Endothelial cell of hepatic sinusoid (primary cell): ENCODE measurements at regions not wholly inside any gene's neighbourhood (a gene's known extent, or its start where the extent isn't known, plus 50 kb on each side); places are given as distances from the start of the nearest gene placed in this dataset.

Experiments used
- in situ Hi-C: cut with HindIII; loops from 2 replicates; pipeline ENCODE4 v1.10.0; 2017; ENCODE audit warnings: low sequenced_read_pairs

DNA sequence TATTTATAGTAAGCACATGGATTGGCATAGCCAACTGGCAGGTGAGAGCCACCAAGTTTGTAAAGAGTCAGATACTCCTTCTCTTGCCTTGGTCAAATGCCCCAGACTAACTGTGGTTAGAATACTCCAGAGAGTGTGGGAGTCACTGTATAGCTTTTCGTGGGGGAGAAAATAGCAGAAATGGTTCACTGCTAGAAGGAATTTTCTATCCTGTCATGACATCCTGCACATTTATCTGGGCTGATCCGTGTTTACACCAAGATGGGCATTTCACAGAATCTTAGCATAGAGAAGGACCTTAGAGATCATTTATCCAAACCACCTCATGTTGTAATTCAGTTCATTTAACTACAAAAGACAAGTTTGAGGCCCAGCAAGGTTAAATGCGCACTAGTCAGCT lies 460.8 kb downstream of the ENC1 start:
- in situ Hi-C loops = no loop called here

DNA sequence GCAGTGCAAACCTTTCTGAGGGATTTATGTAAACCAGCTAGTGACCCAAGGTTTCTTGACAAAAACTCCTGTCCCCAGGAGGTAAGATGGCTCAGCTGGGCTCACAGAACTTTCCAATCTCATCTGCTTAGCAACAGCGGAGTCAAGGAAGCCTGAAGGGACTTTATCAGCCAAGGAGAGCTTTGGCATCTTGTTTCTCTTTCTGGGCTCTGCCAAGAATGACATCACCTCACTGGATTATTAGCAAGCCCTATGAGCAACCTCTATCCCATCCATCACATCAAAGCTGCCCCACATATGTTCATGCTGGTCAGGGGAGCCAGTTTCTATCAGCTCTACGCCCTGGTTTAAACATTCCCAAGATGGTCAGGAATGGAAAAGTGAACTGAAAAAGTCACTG lies 461.3 kb downstream of the ENC1 start:
- in situ Hi-C loops = no loop called here

DNA sequence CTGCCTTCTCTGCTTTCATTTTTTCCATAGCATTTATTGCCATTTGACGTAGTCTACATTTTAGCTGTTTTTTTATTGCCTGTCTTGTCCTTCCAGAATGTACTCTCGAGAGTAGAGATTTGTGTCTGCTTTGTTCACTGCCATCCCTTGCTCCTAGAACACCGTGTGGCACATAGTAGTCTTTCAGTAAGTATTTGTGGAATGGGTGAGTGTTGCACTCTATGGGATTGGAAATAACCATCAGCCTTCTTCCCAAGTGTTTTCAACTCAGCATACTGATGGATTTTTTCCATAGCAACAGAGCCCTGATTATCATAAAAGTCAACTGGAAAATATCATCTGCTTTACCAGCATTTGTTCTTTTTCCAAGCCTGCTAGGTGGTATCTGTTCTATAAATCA lies 462.6 kb downstream of the ENC1 start:
- in situ Hi-C loops = no loop called here

DNA sequence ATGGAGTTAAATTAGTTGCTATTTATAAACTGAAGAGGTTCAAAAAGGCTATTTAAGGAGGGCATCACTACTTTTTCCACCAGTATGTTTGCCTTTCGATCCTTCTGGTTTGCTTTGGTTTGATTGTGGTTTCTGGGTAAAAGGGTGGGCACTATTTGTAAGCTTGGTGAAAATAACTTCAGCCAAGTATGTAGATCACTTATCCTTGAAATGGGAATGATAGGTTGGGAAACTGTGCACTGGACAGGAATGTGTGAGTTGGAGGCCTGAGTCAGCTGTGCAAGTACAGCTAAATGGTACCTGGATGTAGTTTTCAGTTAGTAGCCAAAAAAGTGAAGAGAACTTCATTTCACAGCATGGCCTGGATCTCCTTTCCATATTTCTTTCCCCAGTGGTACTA lies 466.2 kb downstream of the ENC1 start:
- in situ Hi-C loops = loop anchor here (5.0 kb wide), 1 partner anchor 42 kb away; no protein-coding TSS in a partner anchor

DNA sequence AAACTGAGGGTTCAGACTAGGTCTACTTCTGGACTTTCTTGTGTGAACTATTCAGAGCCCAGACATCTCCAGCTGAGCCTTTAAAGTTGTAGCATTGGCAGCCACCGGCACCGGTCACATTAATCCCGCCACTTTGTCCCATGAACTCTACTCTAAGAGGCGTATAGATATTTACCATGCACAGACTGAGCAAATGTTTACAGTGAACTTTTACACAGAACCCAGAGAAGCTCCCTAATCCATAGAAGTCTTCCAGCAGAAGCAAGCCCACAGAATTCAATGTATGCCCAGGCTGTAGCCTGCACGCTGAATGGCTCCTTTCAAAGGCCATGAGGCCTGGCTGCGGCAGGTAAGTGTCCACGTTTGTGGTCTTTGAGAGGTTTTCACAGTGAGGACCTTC lies 466.9 kb downstream of the ENC1 start:
- in situ Hi-C loops = loop anchor here (5.0 kb wide), 1 partner anchor 41 kb away; no protein-coding TSS in a partner anchor

DNA sequence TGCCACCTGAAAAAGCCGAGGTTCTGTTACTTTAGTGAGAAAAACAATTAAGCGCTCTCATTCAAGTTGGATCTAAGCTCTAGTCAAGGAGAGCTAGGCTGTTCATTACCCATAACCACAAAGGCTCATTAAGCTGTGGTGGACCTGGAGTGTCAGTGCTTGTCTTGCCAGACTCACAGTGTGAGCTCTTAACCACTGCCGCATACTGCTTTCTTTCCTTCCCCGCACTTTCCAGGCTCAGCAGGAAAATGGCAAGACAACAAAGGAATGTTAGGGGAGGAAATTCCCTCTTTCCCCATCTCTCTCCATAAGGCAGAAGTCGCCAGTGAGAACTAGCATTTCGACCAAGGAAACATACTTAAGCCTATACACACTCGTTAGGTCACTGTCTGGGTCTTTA lies 467.3 kb downstream of the ENC1 start:
- in situ Hi-C loops = loop anchor here (5.0 kb wide), 1 partner anchor 41 kb away; no protein-coding TSS in a partner anchor

DNA sequence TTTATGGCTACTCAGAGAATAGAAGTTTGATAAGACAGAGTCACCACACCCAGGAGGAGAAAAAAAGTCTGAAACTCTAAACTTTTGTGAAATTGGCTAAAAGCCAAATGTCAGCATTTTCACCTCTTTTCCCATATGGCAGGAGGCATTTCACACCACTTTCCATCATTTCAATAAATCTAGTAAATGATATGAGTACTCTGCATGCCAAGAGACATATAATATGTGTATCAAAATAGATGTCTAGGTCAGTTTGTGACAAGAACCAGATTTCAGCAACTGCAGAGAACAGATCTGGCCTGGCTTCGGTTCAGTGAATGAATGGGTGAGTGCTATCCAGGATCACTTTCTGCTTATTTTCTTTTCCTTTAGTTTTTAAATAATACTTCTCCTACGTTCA lies 470.8 kb downstream of the ENC1 start:
- in situ Hi-C loops = loop anchor here (5.0 kb wide), 1 partner anchor 37 kb away; no protein-coding TSS in a partner anchor

DNA sequence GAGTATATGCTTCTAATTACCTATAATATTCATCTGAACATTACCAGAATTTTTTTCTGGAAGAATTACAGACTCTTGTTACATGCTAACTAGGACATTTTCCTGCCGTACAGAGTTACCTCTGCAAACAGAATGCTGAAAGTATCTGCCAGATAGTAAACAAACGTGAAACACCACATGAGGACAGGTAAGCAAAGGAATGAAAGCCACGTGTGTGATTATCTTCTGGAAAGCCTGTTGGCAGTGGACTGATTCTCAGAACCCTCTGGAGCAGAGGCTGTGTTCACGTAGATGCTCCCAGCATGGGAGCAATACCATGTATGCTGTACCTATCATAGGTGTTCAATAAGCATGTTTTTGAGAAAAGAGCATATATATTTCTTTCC lies 472.6 kb downstream of the ENC1 start:
- in situ Hi-C loops = no loop called here

DNA sequence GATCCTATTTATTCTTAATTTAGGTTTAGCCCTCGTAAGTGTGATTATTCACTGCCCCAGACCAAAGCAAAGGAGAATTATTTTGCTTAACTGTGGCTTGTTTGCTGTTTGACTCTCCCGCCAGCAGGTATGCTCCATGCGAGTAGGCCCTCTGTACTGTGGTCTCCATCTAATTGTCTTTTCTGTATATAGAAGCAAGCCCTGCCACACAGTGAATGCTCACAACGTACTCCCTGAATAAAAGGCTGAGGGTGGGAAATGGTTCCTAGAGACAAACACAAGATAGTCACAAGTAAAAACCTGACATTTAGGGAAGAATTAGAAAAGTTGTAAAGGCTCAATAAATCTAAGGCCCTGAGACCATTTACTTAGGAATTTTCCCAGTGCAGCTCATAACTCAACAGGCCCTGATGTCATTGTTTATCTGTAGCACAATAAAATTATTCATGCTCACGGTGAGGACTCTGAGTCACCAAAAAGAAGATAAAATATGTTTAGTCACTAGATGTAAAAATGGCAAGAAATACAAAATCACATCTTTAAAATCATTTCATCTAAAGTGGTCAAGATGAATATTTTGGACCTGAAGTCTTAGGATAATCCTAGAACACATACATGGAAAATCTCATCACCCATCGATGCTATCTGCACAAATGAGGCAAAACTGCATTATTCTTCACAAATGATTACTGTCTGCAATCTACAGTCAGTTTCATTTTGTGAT lies 473.2 kb downstream of the ENC1 start:
- in situ Hi-C loops = no loop called here

DNA sequence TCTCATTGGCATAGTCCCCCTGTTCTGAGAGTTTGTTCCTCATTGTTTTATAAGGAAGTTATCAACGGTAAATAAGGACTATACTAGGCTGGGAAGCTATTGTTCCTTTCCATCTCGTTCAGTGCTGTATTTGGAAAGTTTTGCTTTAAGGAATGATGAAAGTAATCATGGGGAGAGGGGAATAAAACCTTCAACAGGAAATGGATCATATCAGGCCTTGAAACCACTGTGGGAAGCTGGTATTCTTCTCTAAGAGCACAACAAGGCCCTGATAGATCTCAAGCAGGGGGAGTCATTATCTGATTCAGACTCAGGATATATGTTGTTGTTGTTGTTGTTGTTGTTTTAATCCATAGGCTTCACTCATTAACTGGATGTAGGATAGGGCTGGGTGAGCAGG lies 474.5 kb downstream of the ENC1 start:
- in situ Hi-C loops = no loop called here

DNA sequence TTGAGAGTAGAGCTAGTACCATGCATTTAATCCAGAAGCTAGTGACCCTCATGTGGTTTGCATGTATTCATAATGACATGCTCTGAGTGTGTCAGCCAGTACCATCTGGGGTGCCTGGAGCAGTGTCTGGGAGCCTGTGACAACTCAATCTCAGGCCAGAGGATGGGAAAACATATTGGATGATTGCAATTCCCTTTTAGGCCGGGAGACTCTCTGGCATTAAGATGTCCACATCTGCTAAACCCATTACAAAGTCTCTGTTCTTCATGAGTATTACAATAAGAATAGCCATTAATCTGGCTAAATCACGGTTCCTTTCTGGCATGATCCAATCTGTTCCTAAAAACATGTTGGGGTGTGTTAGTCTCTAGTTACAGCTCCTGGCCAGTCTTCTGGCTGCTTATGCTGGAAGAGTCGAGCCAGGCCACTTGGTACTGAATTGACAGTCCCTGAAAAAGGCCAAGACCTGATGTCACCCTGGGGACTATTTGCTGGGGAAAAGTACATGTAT lies 475.7 kb downstream of the ENC1 start:
- in situ Hi-C loops = no loop called here

DNA sequence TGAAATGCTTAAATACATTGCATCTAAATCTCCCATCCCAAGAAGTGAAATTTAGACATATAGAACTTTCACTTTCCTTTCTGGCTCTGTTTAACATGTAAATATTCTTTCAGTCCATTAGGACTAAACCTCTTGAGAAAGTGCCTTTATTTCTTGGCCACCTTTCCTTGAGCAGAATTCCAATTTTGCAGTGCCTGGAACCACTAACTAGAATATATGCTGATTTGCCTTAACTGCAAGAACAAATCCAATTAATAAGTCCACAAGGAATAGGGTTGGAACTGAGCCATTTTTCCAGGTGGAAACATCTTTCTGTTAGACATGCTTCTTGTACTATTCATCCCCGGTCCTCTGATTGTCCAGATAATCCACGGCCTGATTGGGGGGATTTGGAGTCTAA lies 478.0 kb downstream of the ENC1 start:
- in situ Hi-C loops = no loop called here

DNA sequence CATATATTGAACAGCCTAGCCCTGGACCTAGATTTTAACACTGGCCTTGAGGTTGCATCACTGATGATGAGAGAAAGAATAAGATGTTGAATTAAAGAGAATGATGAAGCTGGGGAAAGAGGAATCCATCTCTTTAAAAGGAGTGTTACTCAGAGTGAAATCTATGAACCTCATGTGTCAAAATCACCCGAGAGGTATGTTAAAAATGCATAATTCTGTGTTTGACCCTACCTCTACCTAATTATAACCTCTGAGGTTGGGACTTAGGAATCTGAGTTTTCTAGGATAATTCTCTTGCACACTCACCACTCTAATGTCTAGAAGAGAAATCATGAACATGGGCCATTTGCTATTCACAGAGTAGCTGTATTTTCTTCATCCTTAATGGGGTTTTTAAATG lies 479.4 kb downstream of the ENC1 start:
- in situ Hi-C loops = no loop called here

DNA sequence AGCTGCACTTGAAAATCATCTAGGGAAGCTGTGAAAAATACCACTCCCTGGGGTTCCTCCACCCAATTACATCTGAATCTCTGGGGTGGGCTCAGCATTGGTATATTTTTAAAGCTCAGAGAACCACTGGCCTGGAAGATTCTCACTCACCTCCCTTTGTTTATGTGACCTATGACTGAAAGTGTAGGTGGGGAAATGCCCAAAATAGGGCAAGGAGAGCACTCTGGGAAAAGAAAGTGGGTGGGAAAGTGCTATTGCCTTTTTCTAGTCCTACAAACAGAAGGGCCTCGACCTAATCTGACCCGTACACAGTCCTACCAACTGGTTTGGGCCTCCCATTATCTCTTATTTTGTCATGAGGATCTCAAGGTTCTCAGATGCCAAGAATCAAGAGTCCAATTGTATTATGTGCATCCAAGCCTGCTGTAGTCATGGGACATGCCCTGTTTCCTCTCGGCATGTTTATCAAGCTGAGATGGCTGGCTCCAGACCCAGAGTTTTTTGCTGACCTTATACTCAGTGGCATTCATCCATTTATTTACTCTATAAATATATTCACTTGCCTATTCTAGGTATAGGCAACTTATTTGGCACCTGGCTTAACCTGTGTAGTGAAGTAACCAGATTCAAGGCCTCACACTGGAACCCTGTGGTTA lies 483.7 kb downstream of the ENC1 start:
- in situ Hi-C loops = no loop called here

DNA sequence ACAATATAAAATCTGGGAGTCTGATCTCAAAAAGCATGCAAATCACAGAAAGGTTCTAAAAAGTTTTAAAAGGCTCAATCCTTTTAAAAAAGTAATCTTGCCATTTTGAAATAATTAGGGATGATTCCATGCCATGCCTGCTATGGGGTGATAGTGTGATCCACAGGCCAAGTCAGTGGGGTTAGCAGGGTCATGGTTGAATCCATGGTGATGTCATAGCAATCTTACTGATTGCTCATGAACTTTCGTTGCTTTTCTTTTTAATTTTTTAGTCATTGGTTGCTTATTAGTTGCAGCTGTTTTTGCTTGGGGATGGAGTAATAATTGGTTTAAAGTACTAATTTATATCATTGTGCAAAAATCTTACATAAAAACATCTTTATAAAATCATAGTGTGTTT lies 485.0 kb downstream of the ENC1 start:
- in situ Hi-C loops = no loop called here

DNA sequence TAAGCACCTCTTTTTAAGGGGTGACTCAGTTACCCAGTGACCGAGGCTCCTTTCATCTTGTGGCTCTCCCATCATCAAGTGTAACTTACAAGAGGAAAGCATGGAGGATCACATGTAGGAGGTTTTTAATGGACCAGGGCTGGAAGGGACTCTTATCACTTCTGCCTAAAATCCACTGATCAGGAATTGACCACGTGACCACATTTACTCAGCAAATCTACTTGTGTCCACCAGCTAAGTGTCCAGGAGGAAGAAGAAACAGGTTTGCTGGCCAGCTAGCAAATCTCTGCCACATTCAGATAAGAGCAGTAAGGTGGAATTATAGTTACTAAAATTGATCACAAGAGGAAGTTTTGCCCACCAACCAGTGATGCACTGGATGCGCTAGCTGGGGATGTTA lies 486.0 kb downstream of the ENC1 start:
- in situ Hi-C loops = loop anchor here (5.0 kb wide), 1 partner anchor 102 kb away; no protein-coding TSS in a partner anchor

DNA sequence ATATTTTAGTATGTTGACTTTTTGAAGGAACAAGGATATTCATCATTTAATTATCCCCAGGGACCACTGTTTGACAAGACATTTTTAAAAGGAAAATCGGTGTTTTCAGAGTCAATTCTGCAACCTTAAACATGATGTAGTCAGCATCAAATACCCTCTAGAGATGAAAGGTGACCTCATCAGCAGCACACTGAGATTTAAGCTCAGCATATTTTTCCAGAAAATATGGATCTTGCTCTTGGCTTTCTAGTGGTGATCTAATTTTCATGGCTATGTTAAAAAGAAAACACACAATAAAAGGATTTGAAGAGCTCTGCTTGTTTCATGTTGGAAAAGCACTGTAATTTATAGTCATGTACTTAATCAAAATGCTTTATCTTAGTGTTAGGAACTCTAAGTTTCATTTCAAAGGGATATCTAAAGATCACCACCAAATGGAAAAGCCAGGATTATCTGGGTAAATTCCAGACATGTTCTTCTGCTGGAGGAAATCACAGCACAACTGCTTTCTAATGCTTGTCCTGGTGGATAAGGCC lies 487.2 kb downstream of the ENC1 start:
- in situ Hi-C loops = loop anchor here (5.0 kb wide), 1 partner anchor 101 kb away; no protein-coding TSS in a partner anchor

DNA sequence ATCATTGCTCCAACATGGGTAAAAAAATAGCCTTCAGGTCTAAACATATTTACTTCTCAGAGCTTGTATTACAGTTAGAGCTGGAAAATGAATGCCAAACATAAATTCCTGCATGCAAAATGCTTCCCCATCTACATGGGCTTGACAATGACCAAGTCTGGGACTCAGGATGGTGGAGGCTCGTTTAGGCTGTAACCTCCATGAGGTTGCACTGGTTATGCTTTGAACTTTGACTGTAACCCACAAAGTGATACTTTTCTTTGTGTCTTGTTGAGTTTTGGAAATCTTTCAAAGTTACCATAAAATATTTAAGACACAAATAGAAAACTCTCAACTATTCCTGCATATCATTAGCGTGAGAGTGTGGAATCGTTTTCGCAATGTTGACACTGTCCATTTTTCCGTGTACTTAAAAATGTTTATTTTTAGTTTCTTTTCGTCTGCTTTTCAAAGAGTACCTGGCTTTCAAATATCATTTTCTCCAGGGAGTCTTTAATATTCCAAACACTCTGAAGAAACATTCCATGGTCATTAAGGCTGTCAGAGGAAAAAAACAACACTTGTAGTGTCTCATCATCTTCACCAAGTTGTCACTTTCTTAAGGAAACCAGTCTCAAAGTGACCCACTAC lies 487.8 kb downstream of the ENC1 start:
- in situ Hi-C loops = loop anchor here (5.0 kb wide), 1 partner anchor 100 kb away; no protein-coding TSS in a partner anchor

DNA sequence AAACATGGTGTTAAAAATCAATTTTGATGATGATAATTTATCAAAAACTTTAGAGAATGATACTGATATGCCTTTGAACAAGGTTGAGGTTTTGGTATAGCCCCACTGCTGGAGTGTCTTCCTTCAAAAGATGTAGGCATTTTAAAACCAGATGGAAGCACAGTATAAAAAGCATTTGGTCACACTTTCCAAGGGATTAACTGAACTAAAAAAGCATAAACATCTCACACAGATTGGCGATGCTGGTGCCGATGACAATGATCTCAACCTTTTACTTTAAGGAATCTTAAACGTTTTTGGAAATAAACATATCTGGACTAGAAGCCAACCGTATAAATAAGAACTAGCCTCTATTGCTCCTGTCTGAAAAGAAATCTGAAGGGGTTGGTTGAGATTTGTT lies 488.4 kb downstream of the ENC1 start:
- in situ Hi-C loops = loop anchor here (5.0 kb wide), 1 partner anchor 100 kb away; no protein-coding TSS in a partner anchor

DNA sequence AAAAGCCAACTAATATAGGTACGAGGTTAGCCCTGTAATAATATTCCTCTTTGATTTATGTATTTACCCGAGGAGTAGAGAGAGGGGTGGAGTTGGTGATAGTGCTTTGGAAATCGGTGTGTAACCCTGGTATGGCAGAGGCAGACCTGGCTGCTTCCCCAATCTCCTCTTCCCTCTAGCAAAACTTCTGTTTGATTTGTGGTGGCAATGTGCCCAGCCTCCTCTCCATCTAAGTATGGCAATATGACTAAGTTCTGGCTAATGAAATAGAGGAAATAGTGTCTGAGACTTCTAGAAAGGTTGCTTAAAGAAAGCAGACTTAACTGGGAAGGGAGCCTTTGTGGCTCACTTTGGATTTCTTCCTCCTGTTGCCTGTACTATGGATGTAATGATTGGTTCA lies 491.1 kb downstream of the ENC1 start:
- in situ Hi-C loops = no loop called here

DNA sequence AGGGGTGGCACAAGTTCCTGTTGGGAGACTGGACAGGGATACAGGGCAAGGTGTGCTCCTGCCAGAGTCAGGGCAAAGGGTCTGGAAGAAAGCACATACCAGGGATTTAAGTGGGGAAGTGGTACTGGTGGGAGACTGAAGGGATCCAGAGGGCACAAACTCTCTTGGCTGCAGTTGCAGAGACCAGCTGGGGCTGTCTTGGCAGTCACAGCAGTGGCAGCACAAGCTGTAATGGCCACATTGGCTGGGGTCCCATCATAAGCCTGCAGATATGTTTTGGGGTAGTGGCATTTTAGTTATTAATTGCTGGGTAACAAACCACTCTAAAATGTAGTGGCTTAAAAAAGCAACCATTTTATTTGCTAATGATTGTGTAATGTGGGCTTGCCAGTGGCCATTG lies 492.2 kb downstream of the ENC1 start:
- in situ Hi-C loops = no loop called here
